Lower leg skin (tissue), 4 donors: ENCODE measurements at regions not wholly inside any gene's neighbourhood (a gene's known extent, or its start where the extent isn't known, plus 50 kb on each side); places are given as distances from the start of the nearest gene placed in this dataset.

Experiments used
- DNase-seq, 2 donors: peaks; one replicate each; pipeline ENCODE4 v3.0.0-alpha.2; 2019; ENCODE audit warnings: low spot score in 2 of 2
- H3K4me3 ChIP-seq: fragments of 200-600 bp; sonication (generic); 2 replicates; pipeline ENCODE4 v1.5.1; 2017; ENCODE audit warnings: mild to moderate bottlenecking, low read depth; ENCODE audit not compliant: poor library complexity, severe bottlenecking
- POLR2A ChIP-seq, 2 donors: fragments of 450-650 bp; IDR thresholded peaks; one replicate each; pipeline ENCODE4 v1.6.1; 2016 to 2017; ENCODE audit warnings: antibody characterized with exemption in 2 of 2, mild to moderate bottlenecking in 1 of 2, moderate library complexity in 1 of 2
- WGBS, 2 donors: methylation state at CpG; one replicate each; pipeline ENCODE4 v1.1.5; 2018; 5-methylcytosine and 5-hydroxymethylcytosine counted together
- intact Hi-C: fragments of 100-400 bp; cut with DNase I; formaldehyde crosslinking; loops from one replicate; pipeline ENCODE4 v1.15.0; 2023; ENCODE audit warnings: low total_unique reads
- TF ChIP-seq, protein P1 (sequence below), 3 donors: fragments of 450-650 bp; IDR thresholded peaks; one replicate each; pipeline ENCODE4 v1.5.1; 2016; ENCODE audit warnings: antibody characterized with exemption in 3 of 3, mild to moderate bottlenecking in 3 of 3, moderate library complexity in 2 of 3

DNA sequence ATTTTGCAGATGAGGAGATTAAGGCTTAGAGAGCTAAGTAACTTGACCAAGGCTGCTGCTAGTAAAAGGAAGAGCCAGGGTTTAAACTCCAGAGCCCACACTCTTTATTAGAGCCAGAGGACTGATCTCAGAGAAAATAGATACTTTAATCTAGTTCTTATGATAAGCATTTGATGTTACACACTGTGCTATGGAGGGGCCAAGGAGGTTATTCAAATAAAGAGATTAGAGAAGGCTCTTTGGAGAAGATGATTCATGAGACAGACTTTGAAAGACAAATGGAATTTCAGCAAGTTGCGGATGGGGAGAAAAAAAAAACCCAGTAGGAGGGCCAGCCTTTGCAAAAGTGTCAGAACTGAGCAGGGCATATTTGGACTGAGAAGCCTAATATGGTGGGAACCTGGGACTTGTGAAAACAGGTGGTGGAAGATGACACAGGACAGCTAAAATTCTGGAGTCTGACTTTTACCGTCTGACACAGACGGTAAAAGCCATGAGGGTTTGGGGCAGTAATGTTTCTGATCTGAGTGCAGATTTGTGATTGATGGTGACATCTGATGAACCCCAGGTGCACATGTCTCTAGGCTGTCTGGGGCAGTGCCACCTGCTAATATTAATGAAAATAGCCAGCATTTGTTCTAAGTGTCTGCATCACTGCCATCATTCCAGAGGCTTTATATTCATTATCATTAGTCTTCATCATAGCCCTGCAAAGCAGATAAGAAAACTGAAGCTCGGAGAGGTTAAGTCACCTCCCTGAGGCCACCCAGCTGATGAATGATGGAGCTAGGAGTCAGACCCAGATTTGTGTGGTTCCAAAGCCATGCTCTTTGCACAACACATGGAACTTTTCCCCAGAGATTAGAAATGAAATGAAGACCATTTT lies 65.3 kb upstream of the CXCL14 start:
- 51 to 58% methylated on average over 4 of the region's 4 CpGs for WGBS, 2 donors
- DNase-seq = peak in 1 of 2 donors; percentile 45
- no peak overlapping the region for H3K4me3 ChIP-seq
- intact Hi-C loops = no loop called here
- no peak for TF ChIP-seq POLR2A (IDR thresholded peaks at IDR 0.05)
- TF ChIP-seq, protein P1, sequence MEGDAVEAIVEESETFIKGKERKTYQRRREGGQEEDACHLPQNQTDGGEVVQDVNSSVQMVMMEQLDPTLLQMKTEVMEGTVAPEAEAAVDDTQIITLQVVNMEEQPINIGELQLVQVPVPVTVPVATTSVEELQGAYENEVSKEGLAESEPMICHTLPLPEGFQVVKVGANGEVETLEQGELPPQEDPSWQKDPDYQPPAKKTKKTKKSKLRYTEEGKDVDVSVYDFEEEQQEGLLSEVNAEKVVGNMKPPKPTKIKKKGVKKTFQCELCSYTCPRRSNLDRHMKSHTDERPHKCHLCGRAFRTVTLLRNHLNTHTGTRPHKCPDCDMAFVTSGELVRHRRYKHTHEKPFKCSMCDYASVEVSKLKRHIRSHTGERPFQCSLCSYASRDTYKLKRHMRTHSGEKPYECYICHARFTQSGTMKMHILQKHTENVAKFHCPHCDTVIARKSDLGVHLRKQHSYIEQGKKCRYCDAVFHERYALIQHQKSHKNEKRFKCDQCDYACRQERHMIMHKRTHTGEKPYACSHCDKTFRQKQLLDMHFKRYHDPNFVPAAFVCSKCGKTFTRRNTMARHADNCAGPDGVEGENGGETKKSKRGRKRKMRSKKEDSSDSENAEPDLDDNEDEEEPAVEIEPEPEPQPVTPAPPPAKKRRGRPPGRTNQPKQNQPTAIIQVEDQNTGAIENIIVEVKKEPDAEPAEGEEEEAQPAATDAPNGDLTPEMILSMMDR (IDR thresholded peaks at IDR 0.05) = no peak

DNA sequence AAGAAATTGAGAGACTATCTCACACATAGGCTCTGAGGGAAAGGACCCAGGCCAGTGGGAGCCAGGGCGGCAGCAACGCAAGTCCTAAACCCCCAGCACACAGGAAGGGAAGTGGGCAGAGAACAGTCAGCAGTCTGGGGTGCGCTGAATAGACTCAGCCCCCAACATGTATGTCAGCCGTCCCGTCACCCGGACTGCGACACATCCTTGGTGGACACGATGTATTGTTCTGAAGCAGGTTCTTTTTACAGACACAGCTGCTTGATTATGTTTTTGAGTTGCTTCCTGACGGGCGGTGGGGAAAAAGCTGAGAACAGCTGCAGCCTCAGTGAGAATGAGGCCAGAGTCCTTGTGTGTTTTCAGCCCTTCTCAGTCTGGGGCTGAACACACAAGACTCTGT lies 64.1 kb upstream of the CXCL14 start:
- no peak for TF ChIP-seq POLR2A (IDR thresholded peaks at IDR 0.05)
- TF ChIP-seq, protein P1 (IDR thresholded peaks at IDR 0.05) = no peak
- intact Hi-C loops = no loop called here
- no peak overlapping the region for H3K4me3 ChIP-seq
- peak in 1 of 2 donors; percentile 66 for DNase-seq
- 76 to 87% methylated on average over 10 of the region's 10 CpGs for WGBS, 2 donors

DNA sequence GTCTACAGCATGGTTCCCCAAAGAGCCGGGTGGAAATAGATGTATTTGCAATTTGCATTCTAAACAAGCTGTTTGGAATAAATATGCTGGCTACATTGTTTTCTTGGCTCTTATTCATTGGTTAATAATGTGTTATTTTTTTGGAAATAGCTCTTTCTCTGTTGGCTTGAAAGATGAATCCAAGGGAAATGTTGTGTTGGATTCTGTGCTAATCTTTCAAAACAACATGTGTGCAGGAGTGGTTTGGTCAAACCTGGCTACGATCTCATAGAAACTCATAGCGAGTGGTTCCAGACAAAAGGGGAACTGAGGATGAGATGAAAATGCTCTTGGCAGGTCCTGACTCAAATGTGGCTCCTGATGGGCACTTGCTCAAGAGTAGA lies 63.7 kb upstream of the CXCL14 start:
- intact Hi-C loops = no loop called here
- TF ChIP-seq, protein P1 (IDR thresholded peaks at IDR 0.05) = no peak
- TF ChIP-seq POLR2A (IDR thresholded peaks at IDR 0.05) = no peak
- H3K4me3 ChIP-seq = no peak overlapping the region
- 45 to 50% methylated on average over 3 of the region's 3 CpGs for WGBS, 2 donors
- DNase-seq = no peak

DNA sequence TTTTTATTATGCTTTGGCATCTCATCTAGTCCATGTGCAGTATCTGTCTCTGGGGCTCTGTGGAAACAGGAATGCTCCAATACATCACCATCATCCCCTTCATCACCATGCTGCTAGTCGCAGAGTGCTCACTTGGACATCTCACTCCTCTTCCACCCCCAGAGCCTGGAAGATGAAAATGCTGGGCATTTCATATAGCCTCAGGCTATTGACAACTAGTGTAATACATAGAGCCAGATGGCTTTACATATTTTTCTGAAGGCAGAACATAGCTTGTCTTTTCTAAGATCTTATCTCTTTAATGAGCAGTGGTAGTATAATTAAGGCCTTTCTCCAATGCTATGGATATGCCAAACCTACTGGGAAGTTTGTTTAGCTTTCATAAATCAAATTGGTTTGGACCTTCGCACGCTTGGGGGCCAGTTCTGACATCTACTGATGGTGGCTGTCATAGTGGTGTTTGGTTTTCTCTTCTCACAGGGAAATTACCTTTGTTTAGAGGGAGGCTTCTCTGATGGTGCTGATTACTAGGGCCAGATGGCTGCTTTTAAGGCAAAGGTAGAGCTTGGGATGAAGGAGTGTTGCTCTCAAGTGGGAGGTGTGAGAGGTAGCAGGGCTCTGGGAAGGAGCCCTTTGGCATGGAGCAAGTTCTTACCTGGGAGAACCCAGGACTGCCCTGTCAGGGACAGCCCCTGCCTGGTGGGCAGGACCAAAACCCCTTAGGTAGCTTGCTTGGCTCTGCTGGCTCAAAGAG lies 63.1 kb upstream of the CXCL14 start:
- TF ChIP-seq, protein P1 (IDR thresholded peaks at IDR 0.05) = no peak
- TF ChIP-seq POLR2A (IDR thresholded peaks at IDR 0.05) = no peak
- intact Hi-C loops = no loop called here
- 49 to 56% methylated on average over 3 of the region's 3 CpGs for WGBS, 2 donors
- no peak overlapping the region for H3K4me3 ChIP-seq
- peak in 1 of 2 donors; percentile 56 for DNase-seq

DNA sequence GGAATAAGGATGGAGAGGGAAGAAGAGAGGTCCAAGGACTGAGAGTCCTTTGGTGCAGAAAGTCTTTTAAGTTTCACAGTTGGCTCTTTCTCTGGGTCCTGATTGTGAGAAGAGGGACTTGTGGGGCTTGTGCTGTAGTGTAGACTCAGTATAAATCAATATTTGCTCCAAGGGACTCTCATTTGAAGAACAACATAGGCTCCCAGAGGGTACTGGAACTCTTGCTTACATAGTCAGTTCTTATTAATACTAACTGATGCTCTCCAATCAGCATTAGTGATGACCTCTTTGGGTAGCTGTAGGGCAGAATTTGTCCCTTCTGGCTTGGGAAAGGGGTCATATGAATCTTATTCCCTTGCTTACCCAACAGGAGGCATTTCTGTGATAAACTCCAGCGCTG lies 62.5 kb upstream of the CXCL14 start:
- DNase-seq = no peak
- H3K4me3 ChIP-seq = no peak overlapping the region
- intact Hi-C loops = no loop called here
- whole genome bisulfite sequencing, 2 donors = 39 to 42% methylated on average over 1 of the region's 1 CpG
- TF ChIP-seq, protein P1 (IDR thresholded peaks at IDR 0.05) = no peak
- TF ChIP-seq POLR2A (IDR thresholded peaks at IDR 0.05) = no peak
